ENCODE measurements at regions not wholly inside any gene's neighbourhood (a gene's known extent, or its start where the extent isn't known, plus 50 kb on each side); places are given as distances from the start of the nearest gene placed in this dataset.
"Not testable (repeated sequence)": the region's sequence is repeated elsewhere in the genome, so short reads cannot be mapped to it uniquely, and the experiment has no call there.

GRCh38 chr13:74751739-74752138 lies 617.5 kb upstream of the KLF12 start:
- DNase-seq (ENCODE audit: insufficient read length, low spot score) (no peak), FAIRE-seq (no peak)

- DNase-seq (ENCODE audit: insufficient read length, low spot score) (no peak), FAIRE-seq (no peak)
Observed at GRCh38 chr13:74747186-74747955, 613.2 kb upstream of the KLF12 start.

GRCh38 chr13:74743992-74744391 lies 609.8 kb upstream of the KLF12 start:
- FAIRE-seq (no peak), DNase-seq (ENCODE audit: insufficient read length, low spot score) (no peak)

- DNase-seq (ENCODE audit: insufficient read length, low spot score) (no peak), FAIRE-seq (no peak)
Observed at GRCh38 chr13:74741732-74742131, 607.5 kb upstream of the KLF12 start.

GRCh38 chr13:74732736-74733385 lies 598.7 kb upstream of the KLF12 start:
- no peak for DNase-seq (ENCODE audit: insufficient read length, low spot score)
- FAIRE-seq, result no peak

- FAIRE-seq (no peak), DNase-seq (ENCODE audit: insufficient read length, low spot score) (no peak)
Observed at GRCh38 chr13:74731731-74732130, 597.5 kb upstream of the KLF12 start.

- FAIRE-seq (no peak), DNase-seq (ENCODE audit: insufficient read length, low spot score) (no peak)
Observed at GRCh38 chr13:74730556-74731331, 596.5 kb upstream of the KLF12 start.

- no peak for DNase-seq (ENCODE audit: insufficient read length, low spot score)
- no peak for FAIRE-seq
Observed at GRCh38 chr13:74726206-74726605, 592.0 kb upstream of the KLF12 start.

GRCh38 chr13:74718232-74718842 lies 584.1 kb upstream of the KLF12 start:
- FAIRE-seq; DNase-seq (ENCODE audit: insufficient read length, low spot score): not testable (repeated sequence)

- no peak for FAIRE-seq
- DNase-seq (ENCODE audit: insufficient read length, low spot score), result no peak
Observed at GRCh38 chr13:74715718-74716117, 581.5 kb upstream of the KLF12 start.

GRCh38 chr13:74710006-74710405 lies 575.8 kb upstream of the KLF12 start:
- FAIRE-seq (no peak), DNase-seq (ENCODE audit: insufficient read length, low spot score) (no peak)

GRCh38 chr13:74709226-74709625 lies 575.0 kb upstream of the KLF12 start:
- DNase-seq (ENCODE audit: insufficient read length, low spot score), result no peak
- FAIRE-seq, result no peak

GRCh38 chr13:74708629-74709028 lies 574.4 kb upstream of the KLF12 start:
- DNase-seq (ENCODE audit: insufficient read length, low spot score) (no peak), FAIRE-seq (no peak)

GRCh38 chr13:74707291-74707690 lies 573.1 kb upstream of the KLF12 start:
- FAIRE-seq, result no peak
- no peak for DNase-seq (ENCODE audit: insufficient read length, low spot score)

GRCh38 chr13:74706801-74707200 lies 572.6 kb upstream of the KLF12 start:
- no peak for FAIRE-seq
- no peak for DNase-seq (ENCODE audit: insufficient read length, low spot score)

GRCh38 chr13:74705438-74705837 lies 571.2 kb upstream of the KLF12 start:
- no peak for FAIRE-seq
- DNase-seq (ENCODE audit: insufficient read length, low spot score), result no peak

GRCh38 chr13:74703855-74704387 lies 569.7 kb upstream of the KLF12 start:
- DNase-seq (ENCODE audit: insufficient read length, low spot score) (no peak), FAIRE-seq (no peak)

- FAIRE-seq, result no peak
- no peak for DNase-seq (ENCODE audit: insufficient read length, low spot score)
Observed at GRCh38 chr13:74696148-74696922, 562.1 kb upstream of the KLF12 start.

GRCh38 chr13:74695021-74695800 lies 561.0 kb upstream of the KLF12 start:
- FAIRE-seq, result no peak
- no peak for DNase-seq (ENCODE audit: insufficient read length, low spot score)

All from HTR-8/SVneo (cell line).